GM21360 (cell line): ENCODE measurements at regions not wholly inside any gene's neighbourhood (a gene's known extent, or its start where the extent isn't known, plus 50 kb on each side); places are given as distances from the start of the nearest gene placed in this dataset.

Experiments
- ATAC-seq: cut with Tn5 transposase; IDR thresholded peaks from one replicate; pipeline ENCODE4 v1.9.1; 2021; ENCODE audit warnings: mild to moderate bottlenecking, moderate library complexity; ENCODE audit not compliant: unreplicated experiment

- ATAC-seq: peak; percentile 58
Measured at GRCh38 chr18:59848002-59848401, 51.8 kb upstream of the PMAIP1 start.

DNA sequence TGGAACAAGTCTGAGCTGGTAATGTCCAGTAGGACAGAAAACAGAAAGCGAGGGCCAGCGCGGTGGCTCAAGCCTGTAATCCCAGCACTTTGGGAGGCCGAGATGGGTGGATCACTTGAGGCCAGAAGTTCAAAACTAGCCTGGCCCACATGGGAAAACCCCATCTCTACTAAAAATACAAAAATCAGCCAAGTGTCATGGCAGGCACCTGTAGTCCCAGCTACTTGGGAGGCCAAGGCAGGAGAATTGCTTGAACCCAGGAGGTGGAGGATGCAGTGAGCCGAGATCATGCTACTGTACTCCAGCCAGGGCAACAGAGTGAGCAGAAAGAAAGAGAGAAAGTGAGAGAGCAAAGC is 52.3 kb upstream of the PMAIP1 start:
- peak; percentile 21 for ATAC-seq

DNA sequence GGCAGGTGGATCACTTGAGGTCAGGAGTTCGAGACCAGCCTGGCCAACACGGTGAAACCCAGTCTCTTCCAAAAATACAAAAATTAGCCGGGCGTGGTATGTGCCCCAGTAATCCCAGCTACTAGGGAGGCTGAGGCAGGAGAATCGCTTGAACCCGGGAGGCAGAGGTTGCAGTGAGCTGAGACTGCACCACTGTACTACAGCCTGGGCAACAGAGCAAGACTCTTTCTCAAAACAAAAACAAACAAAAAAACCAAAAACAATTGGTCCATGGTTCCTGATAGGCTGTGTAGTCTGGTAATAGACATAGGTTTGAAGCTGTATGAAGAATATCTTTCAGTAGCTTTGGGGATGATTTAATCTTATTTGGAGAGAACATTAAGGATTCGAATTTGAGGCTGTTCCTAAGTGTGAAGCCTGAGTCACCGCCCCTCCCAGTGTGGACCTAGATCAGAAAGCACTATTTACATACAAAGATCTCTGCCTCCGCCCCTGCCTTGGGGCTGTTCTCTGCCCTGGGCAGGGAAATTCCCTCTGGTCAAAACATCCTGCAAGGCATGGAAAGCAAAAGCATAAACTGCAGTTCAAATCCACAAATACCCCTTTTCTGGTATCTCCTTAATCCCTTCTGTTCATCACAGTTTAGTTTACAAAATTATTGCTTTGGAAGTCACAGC is 52.8 kb upstream of the PMAIP1 start:
- ATAC-seq: peak; percentile 96

- no peak for ATAC-seq
Measured at GRCh38 chr18:59842947-59843346, 56.8 kb upstream of the PMAIP1 start.

DNA sequence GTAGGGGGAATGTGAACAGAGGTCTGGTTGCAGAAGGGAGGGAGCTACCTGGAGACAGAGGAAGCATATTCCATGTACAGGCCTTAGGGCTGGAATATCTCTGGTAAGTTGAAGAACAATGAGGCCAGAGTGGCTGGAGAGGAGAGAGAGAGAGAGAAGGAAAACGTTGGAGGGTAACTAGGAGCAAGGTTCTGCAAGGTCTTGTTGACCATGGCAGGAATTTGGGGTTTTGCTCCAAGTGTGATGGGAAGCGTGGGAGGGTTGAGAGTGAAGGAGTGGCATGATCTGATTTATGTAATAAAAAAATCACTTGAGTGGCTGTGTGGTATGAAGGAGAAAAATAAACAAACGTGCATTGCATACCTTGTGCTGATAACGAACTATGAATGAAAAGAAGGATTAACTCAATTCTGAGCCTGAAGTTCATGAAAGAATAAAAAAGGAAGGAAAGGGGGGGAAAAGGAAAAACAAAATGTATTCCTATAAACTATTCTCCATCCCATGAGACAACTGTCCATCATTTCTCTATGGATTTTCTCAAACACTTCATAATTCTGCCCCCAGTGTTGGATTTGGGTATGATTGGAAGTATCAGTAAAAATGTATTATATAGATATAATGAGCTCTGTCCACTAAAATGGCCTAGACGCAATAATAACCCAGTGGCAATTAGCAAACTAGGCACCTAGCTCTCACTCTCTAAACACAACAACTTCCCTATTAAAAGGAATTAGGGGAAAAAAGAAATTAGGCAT is 59.7 kb upstream of the PMAIP1 start:
- no peak for ATAC-seq

GRCh38 chr18:59839246-59839645 is 60.5 kb upstream of the PMAIP1 start:
- no peak for ATAC-seq

- ATAC-seq: peak; percentile 43
Measured at GRCh38 chr18:59837586-59837985, 62.2 kb upstream of the PMAIP1 start.

DNA sequence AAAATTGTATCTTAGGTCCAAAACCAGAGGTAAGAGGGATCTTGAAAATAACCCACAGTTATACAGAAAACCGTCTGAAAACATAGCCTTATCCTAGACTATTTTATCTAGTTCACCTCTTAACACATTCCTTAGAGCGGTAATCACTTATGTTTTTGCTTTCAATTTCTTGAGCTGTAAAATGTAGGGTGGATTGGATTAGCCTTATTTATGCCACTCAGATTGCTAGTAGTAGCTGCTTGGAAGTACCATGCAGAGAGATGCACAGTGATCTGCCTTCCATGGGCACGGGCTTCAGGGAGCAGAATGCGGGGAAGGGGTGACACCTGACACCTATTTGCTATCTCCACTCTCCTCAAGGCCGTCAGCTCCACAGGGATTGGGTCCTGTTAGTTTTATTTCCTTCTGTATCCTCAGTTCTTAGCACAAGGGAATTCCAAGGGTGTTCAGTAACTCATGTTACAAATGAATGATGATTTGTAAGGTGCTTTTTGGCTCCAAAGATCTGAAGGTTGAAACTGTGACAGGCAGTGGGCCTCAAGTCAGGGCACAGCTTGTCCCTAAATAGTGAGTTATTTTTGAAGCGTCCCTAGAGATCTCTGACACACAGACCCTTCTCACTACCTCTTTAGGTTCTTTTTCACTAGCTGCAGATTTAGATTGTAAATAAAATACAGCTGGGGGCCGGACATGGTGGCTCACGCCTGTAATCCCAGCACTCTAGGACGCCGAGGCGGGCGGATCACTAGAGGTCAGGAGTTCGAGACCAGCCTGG is 64.0 kb upstream of the PMAIP1 start:
- ATAC-seq: peak; percentile 67

GRCh38 chr18:59834267-59834666 is 65.5 kb upstream of the PMAIP1 start:
- ATAC-seq: peak; percentile 34

DNA sequence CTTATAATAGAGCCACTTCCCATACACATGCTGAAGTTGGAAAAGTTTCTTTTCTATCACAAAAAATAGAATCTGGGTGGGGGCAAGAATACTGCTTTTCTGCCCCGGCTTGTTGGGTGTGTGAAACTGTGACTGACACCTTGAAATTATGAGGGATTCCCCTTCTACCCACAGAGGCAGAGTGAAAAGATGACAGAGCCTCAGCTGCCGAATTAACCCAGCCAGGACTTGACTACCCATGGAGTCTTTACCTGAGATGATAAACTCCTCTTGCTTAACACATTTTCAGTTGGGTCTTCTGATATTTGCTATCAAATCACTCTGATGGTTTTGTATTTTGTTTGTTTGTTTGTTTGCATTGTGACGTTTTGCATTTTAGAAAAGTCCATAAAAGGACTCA is 66.0 kb upstream of the PMAIP1 start:
- peak; percentile 64 for ATAC-seq

DNA sequence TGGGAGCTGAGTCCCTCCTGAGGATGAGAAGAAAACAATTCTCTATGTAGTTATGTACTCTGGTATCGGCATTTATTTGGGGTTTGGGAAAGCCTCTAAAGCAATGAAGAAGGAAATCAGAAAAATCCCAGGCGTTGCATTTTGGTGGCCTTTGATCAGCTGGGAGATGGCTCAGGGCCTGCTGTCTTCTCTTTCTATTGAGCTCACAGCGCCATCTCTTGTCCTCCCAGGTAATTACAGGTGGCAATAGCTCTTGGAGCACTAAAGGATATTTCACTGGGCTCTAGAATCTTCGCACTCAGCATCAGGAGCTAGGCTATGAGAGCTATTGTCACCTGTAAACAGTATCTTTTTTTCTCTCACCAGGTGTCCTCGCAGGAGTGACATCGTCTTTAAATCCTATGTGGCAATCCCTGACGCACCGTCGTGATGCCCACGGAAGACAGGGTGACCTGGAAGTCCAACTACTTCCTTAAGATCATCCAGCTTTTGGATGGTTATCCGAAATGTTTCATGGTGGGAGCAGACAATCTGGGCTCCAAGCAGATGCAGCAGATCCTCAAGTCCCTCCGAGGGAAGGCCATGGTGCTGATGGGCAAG is 76.1 kb upstream of the PMAIP1 start:
- ATAC-seq: peak; percentile 81

- ATAC-seq: no peak
Measured at GRCh38 chr18:59822612-59823550, 76.9 kb upstream of the PMAIP1 start.

GRCh38 chr18:59821983-59822382 is 77.8 kb upstream of the PMAIP1 start:
- ATAC-seq: no peak

DNA sequence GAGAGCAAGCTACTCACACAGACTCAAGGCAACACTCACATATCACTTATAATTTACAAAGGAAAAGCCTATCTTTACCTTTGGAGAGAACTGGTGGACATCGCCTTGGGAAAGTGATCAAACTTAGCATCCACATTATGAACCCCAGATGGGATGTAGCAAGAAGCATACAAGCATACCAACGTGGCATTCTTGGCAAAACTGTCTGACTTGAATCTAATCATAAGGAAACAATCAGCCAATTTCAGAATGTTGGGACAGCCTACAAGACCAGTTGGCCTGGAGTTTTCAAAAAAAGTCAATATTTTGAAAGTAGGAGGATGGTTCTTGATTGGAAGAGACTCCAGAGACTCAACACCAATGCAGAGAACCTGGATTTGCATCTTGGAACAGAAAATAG is 79.1 kb upstream of the PMAIP1 start:
- no peak for ATAC-seq

DNA sequence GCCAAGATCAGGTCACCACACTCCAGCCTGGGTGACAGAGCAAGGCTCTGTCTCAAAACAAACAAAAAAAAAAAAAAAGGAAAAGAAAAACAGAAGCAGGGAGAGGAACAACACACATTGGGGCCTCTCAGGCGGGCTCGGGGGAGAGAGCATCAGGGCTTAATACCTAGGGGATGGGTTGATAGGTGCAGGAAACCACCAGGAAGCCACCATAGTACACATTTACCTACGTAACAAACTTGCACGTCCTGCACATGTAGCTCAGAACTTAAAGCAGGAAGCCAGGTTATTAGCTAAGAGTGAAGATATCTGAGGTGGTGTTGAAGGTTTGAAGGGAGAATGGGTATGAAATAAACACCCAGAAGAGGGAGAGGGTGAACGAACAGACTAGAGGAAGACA is 81.0 kb upstream of the PMAIP1 start:
- ATAC-seq: no peak

- no peak for ATAC-seq
Measured at GRCh38 chr18:59814891-59815290, 84.9 kb upstream of the PMAIP1 start.

DNA sequence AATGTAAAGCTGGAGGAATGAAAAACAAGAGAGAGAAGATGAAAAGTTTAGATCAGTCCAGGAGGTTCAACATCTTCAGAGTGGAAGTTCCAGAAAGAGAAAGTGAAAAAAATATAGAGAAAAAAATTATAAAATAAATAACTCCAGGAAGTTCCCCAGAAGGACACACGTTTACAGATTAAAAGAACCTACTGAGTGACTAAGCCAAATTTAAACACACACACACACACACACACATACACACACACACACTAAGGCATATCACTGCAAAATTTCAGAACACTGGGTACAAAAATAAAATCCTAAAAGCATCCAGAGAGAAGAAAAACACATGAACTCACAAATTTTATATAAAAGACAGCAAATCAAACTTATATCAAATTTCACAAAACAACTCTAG is 85.9 kb upstream of the PMAIP1 start:
- ATAC-seq: no peak

- ATAC-seq: no peak
Measured at GRCh38 chr18:59810735-59811520, 88.9 kb upstream of the PMAIP1 start.

GRCh38 chr18:59810183-59810582 is 89.6 kb upstream of the PMAIP1 start:
- no peak for ATAC-seq

- peak; percentile 84 for ATAC-seq
Measured at GRCh38 chr18:59802031-59802430, 97.8 kb upstream of the PMAIP1 start.
